ENCODE measurements at regions not wholly inside any gene's neighbourhood (a gene's known extent, or its start where the extent isn't known, plus 50 kb on each side); places are given as distances from the start of the nearest gene placed in this dataset.

GRCh38 chr9:116070256-116070914, 83.2 kb upstream of the PAPPA start:
- H3K27ac Mint-ChIP-seq, result no peak overlapping the region
- no peak for ATAC-seq
- no peaks in the 10 kb centered on the region for H3K4me1 Mint-ChIP-seq
- ChIA-PET CTCF (no interaction called here), POLR2A (no interaction called here)
- H3K4me3 Mint-ChIP-seq, result no peak overlapping the region
- TF ChIP-seq GABPB1 (CRISPR knock-in tag; IDR thresholded peaks at IDR 0.05), result no peak
- no peak for TF ChIP-seq EMX1 (CRISPR knock-in tag; IDR thresholded peaks at IDR 0.05)
- TF ChIP-seq ATF6 (CRISPR knock-in tag; IDR thresholded peaks at IDR 0.05), result no peak
- no peak for TF ChIP-seq ZNF281 (CRISPR knock-in tag; IDR thresholded peaks at IDR 0.05)
- TF ChIP-seq MYBL2 (CRISPR knock-in tag; IDR thresholded peaks at IDR 0.05), result no peak
- no peak for TF ChIP-seq GTF2I (CRISPR knock-in tag; conservative IDR thresholded peaks at IDR 0.05)
- no peak for TF ChIP-seq ZBTB43 (CRISPR knock-in tag; IDR thresholded peaks at IDR 0.05)
- TF ChIP-seq GRHL2 (CRISPR knock-in tag; IDR thresholded peaks at IDR 0.05; ENCODE audit: insufficient replicate concordance, severe bottlenecking), result no peak
- TF ChIP-seq CTCF (IDR thresholded peaks at IDR 0.05), result no peak
- no peak for TF ChIP-seq PRRX2 (CRISPR knock-in tag; IDR thresholded peaks at IDR 0.05)
- no peak for TF ChIP-seq ZNF232 (CRISPR knock-in tag; IDR thresholded peaks at IDR 0.05)
- TF ChIP-seq MLX (CRISPR knock-in tag; IDR thresholded peaks at IDR 0.05), result no peak
- no peak for DNase-seq (ENCODE audit: low spot score)
- no peaks in the 10 kb centered on the region for H3K36me3 Mint-ChIP-seq
- H3K27me3 Mint-ChIP-seq (ENCODE audit: low read depth), result no peaks in the 10 kb centered on the region
- no peaks in the 10 kb centered on the region for H3K9me3 Mint-ChIP-seq

- ATAC-seq (no peak), DNase-seq (ENCODE audit: low spot score) (no peak)
- ChIA-PET POLR2A (no interaction called here), CTCF (no interaction called here)
- no peaks in the 10 kb centered on the region for H3K27me3 Mint-ChIP-seq (ENCODE audit: low read depth)
- no peaks in the 10 kb centered on the region for H3K9me3 Mint-ChIP-seq
- H3K4me3 Mint-ChIP-seq, result no peak overlapping the region
- no peaks in the 10 kb centered on the region for H3K4me1 Mint-ChIP-seq
- H3K27ac Mint-ChIP-seq, result no peak overlapping the region
- no peaks in the 10 kb centered on the region for H3K36me3 Mint-ChIP-seq
- TF ChIP-seq AR (CRISPR knock-in tag; IDR thresholded peaks at IDR 0.05) (no peak), FOXJ3 (CRISPR knock-in tag; IDR thresholded peaks at IDR 0.05; ENCODE audit: borderline replicate concordance) (no peak), ZBTB43 (CRISPR knock-in tag; IDR thresholded peaks at IDR 0.05) (no peak), ATF6 (CRISPR knock-in tag; IDR thresholded peaks at IDR 0.05) (no peak), STAT6 (CRISPR knock-in tag; conservative IDR thresholded peaks at IDR 0.05; ENCODE audit: low read depth) (no peak), NFATC4 (CRISPR knock-in tag; IDR thresholded peaks at IDR 0.05) (no peak)
Observed at GRCh38 chr9:116072046-116072445, 81.5 kb upstream of the PAPPA start.
